Amniotic stem cell (primary cell): ENCODE measurements at regions not wholly inside any gene's neighbourhood (a gene's known extent, or its start where the extent isn't known, plus 50 kb on each side); places are given as distances from the start of the nearest gene placed in this dataset.

Experiments
- DNase-seq: peaks from one replicate; lab custom pipeline; 2025; lab: John Stamatoyannopoulos, UW

DNA sequence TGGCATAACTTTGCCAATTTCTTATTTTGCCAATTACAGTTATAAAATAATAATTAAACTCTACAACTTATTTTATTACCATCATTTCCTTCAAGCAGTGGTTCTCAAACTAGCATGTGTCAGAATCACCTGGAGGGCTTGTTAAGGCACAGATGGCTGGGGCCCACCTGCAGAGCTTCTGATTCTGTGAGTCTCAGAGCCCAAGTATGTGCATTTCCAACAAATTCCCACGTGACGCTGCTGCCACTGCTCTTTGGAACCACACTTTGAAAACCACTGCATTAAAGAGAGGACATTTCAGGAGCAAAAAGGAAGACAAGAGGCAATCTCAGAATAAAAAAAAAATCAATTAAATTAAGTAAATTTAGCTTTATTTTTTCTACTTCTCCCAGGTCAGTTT, 94.0 kb upstream of the HNRNPA3 start:
- DNase-seq: no peak

DNA sequence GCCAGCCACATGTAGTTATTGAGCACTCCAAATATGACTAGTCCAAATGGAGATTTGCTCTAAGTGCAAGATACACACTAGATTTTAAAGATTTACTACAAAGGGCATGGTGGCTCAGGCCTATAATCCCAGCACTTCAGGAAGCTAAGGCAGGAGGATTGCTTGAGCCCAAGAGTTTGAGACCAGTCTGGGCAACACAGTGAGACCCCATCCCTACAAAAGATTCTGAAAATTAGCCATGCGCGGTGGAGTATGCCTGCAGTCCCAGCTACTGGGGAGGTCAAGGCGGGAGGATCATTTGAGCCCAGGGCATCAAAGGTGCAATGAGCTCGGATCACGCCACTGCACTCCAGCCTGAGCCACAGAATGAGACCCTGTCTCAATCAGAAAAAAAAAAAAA, 93.5 kb upstream of the HNRNPA3 start:
- no peak for DNase-seq

GRCh38 chr2:177123048-177123447, 89.5 kb upstream of the HNRNPA3 start:
- DNase-seq: no peak

DNA sequence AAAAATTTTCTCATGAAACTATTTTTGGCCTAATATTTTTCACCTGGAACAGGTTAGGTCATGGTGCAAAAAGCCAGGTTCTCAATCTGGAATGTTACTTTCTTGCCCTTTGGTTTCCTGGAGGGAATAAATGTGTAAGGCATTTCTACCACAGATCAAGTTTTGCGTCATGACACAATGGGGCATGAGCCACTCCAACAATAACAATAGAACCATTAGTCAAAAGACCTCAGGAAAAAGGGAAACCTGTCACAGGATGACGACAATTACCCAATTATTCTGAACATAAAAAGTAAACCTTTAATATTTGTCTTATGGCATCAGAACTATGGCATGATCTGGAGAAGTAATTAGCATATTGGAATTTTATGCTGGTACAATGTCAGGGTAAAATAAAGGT, 88.2 kb upstream of the HNRNPA3 start:
- DNase-seq: no peak

- DNase-seq: no peak
Measured at GRCh38 chr2:177127821-177128220, 84.8 kb upstream of the HNRNPA3 start.

- DNase-seq: no peak
Measured at GRCh38 chr2:177129610-177130009, 83.0 kb upstream of the HNRNPA3 start.

GRCh38 chr2:177131858-177132257, 80.7 kb upstream of the HNRNPA3 start:
- DNase-seq: no peak

GRCh38 chr2:177138823-177139222, 73.8 kb upstream of the HNRNPA3 start:
- DNase-seq: no peak

- no peak for DNase-seq
Measured at GRCh38 chr2:177141866-177142265, 70.7 kb upstream of the HNRNPA3 start.

DNA sequence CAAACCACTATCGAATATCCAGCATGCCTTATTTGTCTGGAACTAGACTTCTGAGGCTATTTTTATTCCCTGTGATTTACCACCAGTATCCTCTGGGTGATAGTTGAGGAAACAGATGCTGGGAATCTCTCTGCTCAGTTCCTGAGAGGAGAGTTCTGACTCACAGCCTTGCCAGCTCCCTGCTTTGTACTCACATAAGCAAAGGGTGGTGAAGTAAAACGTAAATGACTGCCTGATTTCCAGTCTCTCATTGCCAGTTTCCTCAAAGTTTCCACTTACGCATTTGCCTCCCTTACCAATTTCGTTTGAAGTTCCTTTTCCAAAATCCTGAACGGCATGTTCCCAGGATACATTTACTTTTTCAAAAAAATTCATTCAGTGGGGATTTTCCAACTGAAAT, 69.2 kb upstream of the HNRNPA3 start:
- no peak for DNase-seq

DNA sequence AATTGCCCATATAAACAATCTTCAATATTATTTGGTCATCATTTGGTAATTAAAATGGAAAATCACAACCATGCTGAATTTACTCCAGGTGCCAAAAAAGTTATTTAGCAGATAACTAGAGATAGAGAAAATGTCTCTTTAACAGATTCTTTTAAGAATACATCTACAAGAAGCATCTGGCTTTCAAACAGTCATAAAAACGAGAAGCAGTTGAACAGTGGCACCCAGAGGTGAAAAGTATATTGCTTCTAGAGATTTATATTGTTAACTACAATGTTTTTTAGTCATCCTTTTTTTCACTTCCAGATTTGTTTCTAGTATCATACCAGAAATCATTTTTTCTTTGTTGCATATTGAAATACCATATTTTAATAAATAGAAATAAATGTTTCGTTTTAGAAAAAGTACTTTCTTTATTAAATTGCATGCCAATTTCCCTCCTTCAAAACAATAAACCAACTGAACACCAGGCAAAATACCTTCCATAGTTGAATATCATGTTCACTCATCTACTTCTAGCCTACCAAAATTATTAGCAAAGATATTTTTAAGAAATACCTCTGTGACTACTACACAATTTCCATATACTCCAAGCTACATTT, 65.4 kb upstream of the HNRNPA3 start:
- no peak for DNase-seq

DNA sequence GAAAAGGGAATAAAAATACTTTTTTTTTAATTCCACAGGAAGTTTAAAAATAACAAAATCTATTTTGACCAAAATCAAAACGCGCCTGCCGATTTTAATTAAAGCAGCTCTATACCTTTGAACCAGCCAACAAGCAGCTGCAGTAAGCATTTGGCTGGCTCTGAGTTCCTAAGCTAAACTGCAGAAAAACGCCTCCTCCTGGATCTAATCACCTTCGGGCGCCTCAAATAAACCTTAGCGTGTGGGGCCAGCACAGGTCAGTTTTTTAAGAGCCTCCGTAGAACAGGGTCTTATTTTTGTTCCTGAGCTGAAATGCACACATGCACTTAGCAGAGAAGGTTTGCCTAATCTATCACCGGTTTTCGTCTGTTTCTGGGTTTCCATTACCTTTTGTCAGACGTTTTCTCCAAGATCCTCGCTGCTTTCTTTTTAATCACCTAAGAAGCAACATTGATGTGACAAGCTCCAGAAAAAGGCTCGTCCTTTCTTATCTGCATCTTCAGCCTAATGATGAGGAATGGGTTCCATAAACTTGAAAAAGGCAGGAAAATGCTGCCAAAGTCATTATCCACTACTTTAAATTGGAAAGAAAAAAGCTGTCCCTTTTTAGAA, 64.7 kb upstream of the HNRNPA3 start:
- DNase-seq: no peak

DNA sequence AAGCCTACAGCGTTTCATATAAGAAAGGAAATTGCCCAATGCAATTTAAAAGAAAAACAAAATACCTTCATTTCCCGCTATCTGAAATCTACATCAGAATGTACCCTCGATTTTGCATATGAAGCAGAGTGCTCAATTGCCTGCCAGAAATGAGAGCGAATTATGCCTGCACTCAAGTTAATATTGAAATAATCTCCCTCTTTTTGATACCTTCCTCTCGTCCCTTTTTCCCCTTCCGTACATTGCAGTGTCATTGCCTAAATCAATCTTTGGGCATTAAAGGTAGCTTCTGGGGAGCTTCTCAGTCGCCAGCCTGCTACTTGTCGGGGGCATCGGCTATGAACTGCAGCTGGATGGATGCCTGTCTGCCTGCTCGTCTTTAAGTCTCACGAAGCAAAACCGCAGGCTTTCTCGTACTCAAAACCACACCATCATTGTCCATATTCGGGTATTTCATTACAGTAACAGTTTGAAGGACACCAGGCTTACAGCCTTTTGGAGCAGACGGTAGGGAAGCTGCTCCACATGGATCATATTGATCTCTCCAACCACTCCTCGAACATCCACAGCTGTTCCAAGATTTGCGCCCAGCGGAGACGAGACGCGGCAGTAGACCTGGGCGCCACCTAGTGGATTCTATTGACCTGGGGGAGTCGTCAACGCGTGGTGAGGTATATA, 64.0 kb upstream of the HNRNPA3 start:
- peak; percentile 54 for DNase-seq

- no peak for DNase-seq
Measured at GRCh38 chr2:177149155-177149503, 63.5 kb upstream of the HNRNPA3 start.

- DNase-seq: no peak
Measured at GRCh38 chr2:177153805-177154204, 58.8 kb upstream of the HNRNPA3 start.

DNA sequence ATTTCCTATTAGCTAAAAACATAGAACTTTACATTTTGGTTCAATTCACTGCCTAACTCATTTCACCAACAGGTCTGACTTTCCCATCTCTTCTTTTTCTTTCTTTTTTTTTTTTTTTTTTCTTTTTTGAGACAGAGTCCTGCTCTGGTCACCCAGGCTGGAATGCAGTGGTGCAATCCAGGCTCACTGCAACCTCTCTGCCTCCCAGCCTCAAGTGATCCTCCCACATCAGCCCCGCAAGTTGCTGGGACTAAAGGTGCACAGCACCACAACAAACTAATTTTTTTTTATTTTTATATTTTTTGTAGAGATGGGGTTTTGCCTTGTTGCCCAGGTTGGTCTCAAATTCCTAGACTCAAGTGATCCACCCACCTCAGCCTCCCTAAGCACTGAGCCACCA, 57.8 kb upstream of the HNRNPA3 start:
- DNase-seq: no peak

DNA sequence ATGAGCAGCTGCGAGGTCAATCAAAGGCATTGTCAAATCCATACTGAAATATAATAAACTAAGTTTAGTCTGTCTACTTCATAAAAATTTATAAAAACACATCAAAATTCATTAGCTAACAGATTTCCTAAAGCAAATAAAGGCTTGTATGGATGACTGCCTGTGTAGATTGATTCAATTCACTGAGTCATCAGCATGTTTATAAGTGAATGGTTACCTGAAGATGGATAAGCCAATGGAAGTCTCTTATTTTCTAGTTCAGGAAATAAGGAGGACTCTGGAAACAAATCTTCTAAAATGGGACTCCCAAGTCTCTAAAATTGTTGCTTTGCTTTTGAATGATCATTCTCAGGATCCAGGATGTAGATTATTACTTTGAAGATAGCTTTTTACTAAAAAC, 57.0 kb upstream of the HNRNPA3 start:
- no peak for DNase-seq

DNA sequence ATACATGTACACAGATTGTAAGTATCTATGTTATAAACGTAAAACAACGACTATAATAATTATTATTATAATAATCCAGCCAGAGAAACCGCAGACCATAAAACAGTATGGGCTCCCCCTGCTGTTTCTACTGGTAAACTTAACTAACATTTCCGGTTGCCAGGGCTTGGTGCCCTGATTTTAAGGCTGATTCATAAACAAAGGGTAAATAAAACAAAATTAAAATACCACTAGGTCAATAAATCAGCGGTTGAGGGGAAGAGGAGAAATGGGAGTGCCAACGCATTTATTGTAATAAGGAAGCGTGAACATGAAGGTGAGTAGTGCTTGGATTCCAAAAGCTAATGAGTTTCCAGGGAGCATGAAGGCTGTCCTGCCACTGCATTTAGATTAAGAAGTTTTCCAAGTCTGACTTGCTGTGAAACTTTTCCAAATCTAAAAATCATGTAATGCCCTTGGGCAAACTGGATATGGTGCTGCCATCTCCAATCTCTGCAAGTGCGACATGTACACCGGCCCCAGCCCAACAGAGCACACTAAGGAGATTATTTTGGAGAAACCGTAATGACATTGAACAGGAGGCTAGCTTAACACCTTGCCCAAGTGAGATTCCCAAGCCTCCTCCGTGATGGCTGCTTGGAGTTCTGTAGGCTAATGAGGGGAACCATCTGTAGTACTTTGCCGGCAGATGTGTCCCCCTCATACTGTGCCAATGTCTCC, 50.7 kb upstream of the HNRNPA3 start:
- no peak for DNase-seq
